GM10266 (cell line): ENCODE measurements at regions not wholly inside any gene's neighbourhood (a gene's known extent, or its start where the extent isn't known, plus 50 kb on each side); places are given as distances from the start of the nearest gene placed in this dataset.

Experiments
- DNase-seq: peaks from one replicate; pipeline ENCODE4 v3.0.0; 2012; ENCODE audit errors: extremely low spot score
- TF ChIP-seq, protein P1 (sequence below): IDR thresholded peaks from 2 replicates; pipeline ENCODE4 v1.5.1; 2012; ENCODE audit warnings: mild to moderate bottlenecking, low read depth; ENCODE audit not compliant: control insufficient read depth, insufficient read depth; ENCODE audit errors: missing control alignments

DNA sequence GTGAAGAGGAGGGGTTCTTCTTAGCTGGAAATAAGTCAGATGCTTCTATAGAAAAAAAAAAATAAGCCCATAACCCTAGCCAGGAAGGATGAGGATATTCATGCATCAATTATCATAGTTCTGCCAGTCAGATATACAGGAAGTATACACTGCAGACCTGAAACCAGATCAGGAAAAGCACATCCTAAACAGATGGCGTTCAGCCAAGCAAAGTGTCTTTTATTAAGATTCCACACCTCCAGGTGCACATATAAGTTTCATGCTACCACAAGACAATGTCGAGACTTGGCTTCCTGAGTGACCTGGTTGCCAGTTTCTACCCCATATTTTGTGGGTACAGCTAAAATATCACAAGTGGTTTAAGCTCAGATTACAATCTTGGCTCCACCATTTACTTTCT lies 108.3 kb downstream of the CETN3 start:
- no peak for DNase-seq
- TF ChIP-seq, protein P1, sequence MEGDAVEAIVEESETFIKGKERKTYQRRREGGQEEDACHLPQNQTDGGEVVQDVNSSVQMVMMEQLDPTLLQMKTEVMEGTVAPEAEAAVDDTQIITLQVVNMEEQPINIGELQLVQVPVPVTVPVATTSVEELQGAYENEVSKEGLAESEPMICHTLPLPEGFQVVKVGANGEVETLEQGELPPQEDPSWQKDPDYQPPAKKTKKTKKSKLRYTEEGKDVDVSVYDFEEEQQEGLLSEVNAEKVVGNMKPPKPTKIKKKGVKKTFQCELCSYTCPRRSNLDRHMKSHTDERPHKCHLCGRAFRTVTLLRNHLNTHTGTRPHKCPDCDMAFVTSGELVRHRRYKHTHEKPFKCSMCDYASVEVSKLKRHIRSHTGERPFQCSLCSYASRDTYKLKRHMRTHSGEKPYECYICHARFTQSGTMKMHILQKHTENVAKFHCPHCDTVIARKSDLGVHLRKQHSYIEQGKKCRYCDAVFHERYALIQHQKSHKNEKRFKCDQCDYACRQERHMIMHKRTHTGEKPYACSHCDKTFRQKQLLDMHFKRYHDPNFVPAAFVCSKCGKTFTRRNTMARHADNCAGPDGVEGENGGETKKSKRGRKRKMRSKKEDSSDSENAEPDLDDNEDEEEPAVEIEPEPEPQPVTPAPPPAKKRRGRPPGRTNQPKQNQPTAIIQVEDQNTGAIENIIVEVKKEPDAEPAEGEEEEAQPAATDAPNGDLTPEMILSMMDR: no peak

DNA sequence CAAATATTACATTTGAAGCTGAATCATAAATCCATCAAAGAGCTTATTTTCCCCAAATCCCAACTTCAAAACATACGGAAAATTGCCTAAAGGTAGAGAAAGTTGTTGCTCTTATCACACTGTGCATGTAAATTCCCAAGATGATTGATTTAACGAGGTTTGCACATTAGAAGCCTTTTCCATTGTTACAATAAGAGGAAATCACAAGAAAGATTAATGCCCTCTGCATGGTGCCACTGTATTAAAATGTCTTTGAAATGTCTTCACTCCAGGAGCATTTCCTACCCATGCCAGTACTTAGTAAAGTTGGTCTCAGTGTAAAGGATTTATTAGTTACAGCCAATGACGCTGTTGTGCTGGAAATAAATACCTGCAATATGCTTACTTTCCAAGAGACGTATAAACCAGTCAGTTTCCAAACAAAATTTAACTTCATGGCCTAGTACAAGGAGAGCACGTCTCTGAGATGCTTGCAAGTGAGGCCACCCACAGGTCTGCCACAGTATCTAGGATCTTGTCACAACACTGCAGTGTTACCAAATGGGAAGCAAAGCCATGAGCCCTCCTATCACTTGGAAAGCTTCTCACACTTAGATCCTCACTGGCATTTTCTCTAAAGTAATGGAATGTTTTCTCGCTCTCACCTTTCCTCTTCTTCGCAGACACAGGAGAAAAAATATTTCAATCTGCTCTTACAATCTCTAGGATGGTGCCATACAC lies 112.4 kb downstream of the CETN3 start:
- TF ChIP-seq, protein P1: no peak
- DNase-seq: no peak

DNA sequence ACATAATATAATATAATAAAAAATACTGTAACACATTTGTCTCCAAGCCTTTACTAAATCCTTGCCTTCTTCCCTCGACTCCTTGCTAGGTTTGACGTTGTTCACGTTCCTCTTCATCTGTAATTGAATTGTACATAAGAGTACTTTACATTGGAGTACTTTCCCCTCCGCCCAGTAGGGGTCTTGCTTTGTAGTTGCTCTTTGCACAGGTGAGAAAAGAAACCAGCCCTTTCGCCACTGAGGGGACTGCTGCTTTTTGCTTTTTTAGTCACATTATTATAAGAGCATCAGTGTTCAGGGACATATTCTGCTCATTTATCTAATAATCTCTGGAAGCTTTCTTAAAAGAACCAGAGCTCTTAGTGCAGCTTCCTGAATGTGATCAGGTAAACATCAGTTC lies 115.0 kb downstream of the CETN3 start:
- no peak for DNase-seq

DNA sequence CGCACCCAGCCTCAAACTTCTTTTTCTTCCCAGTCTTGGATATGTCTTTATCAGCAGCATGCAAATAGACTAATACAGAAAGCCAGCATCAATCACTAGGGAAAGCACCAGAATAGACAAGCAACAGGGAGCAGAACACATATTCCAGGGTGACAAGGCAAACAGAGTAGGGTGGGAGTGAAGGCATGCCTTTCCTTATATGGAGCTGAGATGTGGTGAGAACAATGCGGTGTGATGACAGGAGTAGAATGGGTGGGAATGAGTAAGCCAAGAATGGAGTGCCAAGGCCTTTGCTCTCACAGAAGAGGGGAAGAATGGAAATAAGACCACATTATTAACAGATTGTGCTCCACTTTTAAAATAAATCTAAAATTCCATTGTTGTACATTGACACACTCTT lies 115.6 kb downstream of the CETN3 start:
- TF ChIP-seq, protein P1: no peak
- no peak for DNase-seq

More for the DNA sequence above, 115.0 kb downstream of the CETN3 start:
- TF ChIP-seq, protein P1: no peak

DNA sequence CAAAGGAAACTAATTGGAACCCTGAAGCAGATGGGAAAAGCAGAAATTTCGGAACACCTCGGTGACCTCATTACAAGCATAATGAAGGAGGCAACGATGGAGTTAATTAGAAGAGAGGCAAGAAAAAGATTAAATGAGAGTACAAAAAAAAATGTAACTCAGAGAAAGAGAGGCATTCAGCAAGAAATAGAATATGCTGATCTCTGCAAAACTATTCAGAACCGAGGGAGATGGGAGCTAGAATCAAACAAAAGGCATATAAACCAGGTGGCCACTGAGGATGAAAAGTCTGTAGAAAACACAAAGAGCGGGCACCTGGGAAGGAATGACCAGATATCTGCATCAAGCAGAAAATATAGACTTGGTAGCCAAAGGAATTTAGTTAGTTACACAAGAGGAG lies 118.9 kb downstream of the CETN3 start:
- no peak for DNase-seq
- TF ChIP-seq, protein P1: no peak

DNA sequence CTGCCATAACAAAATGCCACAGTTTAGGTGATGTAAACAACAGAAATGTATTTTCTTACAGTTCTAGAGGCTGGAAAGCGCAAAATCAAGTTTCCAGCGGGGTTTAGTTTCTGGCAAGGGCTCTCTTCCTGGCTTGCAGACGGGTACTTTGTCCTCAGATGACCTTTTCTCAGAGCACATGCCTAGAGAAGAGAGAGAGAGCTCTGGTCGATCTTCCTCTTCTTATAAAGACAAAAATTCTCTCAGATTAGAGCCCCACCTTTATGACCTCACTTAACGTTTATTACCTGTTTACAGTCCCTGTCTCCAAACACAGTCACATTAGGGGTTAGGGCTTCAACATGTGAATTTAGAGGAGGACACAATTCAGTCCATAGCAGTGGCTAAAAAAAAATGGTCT lies 119.7 kb downstream of the CETN3 start:
- TF ChIP-seq, protein P1: no peak
- DNase-seq: no peak

DNA sequence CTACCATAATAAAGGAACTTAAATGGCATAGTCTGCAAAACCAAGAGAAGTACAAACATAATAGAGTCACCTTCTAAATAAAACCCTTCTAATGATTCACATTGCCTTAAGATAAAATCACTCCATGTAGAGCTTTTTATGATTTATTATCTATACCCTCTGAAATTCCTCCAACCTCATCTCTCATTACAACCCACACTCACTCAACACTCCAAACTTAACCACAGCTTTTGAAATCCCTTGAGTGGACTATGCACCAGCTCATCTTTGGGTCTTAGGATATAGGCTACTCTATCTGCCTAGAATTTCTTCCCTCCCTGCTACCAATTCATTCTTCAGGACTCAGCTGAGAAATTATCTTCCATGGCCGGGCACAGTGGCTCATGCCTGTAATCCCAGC lies 122.5 kb downstream of the CETN3 start:
- DNase-seq: no peak
- TF ChIP-seq, protein P1: no peak
